ENCODE measurements at regions not wholly inside any gene's neighbourhood (a gene's known extent, or its start where the extent isn't known, plus 50 kb on each side); places are given as distances from the start of the nearest gene placed in this dataset.

DNA sequence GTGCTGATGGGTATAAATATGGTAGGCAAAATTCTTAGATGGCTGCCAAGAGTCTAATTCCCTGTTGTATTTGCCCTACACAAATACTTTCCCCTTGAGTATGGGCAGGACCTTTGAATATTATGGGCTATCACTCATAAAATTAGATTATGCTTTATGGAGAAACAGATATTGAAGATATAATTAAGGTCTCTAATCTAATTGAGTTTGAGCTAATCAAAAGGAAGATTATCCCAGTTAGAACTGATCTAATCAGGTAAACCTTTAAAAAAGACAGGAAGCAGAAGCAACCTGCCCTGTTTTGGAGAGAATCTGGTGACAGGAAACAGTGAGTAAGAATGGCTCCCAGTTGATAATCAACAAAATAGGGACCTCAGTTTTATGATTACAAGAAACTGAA lies 609.0 kb upstream of the PRMT6 start:
- FAIRE-seq (no peak), DNase-seq (ENCODE audit: low spot score in 2 of 2) (no peak)

DNA sequence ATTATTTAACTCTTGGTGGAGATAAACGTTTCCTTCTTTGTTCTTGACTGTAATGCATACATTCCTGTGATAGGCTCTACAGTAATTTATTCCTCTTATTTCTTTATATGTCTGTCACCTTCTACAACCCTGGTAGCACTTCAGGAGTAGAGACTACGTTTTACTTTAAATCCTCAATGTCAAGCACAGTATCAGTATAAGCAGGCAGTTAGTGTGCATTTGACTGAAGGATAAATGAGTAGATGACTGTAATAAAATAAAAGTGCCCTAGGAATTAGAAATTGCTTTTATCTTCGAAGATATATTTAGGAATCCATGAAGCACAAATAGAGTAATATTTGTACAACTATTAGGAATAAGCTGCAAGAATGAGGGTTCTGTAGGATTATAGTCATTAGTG lies 599.6 kb upstream of the PRMT6 start:
- FAIRE-seq, result no peak

DNA sequence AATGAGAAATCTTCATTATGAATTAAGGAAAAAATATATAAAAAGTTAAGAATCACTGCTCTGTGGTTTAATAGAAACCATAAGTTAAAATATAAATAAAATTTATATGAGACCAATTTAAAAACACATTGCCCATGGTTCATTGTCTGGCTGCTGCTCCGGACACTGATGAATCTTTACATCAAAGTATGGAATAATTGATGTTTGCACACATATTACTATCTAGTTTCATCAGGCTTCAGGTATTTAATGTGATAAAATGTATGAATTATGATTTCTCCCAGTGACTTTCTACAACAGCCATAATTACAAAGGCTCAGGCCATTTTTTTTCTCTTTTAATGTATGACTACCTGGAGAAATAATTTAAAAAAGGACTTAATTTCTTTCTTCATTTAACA lies 599.1 kb upstream of the PRMT6 start:
- no peak for FAIRE-seq
- no peak for DNase-seq (ENCODE audit: low spot score in 2 of 2)

More for the DNA sequence above, 599.6 kb upstream of the PRMT6 start:
- no peak for DNase-seq (ENCODE audit: low spot score in 2 of 2)

DNA sequence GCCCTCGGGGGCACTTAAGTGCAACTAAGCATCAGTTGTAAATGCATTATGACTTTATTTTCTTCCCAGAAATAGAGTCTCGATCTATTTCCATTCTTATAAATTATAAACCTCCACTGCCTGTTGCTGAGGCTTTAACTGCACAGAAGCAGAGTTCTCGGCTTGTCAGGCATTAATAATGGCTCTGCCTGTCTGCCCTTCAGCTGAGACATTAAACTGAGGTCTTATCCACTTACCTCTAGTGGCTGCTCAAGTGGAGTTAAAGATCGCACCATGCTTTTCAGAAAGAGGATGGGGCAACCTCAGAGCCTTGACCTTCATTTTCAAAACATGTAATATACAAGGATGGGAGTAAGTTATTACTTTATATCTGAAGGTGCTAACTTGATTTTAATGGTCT lies 597.6 kb upstream of the PRMT6 start:
- DNase-seq (ENCODE audit: low spot score in 2 of 2) (no peak), FAIRE-seq (no peak)

DNA sequence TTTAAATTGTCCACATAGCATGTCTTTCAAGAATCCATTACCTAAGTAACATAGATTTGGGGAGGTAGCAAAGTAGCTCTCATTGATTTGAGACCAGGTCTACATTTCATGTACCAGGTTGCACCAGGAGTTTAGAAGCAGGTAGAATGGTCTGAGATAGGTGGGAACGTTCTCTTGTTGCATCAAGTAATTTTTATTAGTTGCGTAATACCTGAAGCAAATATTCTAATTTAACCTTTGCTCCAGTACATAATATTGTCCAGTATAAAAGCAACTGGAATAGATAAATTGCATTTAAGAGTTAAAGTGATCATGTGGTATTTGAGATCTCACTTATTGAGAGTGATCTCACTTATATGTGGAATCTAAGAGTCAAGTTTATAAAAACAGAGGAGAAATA lies 597.1 kb upstream of the PRMT6 start:
- FAIRE-seq (no peak), DNase-seq (ENCODE audit: low spot score in 2 of 2) (no peak)

DNA sequence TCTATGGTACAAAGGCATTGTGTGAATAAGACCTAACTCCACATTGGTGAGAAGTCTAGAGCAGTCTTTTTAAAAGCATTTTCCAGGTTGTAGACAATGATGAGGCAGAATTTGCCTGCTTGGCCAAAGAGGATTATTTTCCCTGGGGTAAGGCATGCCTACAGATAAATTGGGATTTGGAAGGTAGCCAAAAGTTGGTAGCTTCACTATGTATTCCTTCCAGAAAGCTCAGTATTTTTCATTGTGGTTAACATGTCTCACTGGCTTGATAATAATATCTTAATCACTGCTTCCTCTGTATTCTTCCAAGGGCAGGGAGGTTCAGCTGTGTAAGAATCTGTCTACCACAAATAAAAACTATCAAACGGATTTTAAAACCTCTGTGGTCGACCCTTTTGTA lies 590.8 kb upstream of the PRMT6 start:
- DNase-seq (ENCODE audit: low spot score in 2 of 2), result no peak
- FAIRE-seq, result no peak

DNA sequence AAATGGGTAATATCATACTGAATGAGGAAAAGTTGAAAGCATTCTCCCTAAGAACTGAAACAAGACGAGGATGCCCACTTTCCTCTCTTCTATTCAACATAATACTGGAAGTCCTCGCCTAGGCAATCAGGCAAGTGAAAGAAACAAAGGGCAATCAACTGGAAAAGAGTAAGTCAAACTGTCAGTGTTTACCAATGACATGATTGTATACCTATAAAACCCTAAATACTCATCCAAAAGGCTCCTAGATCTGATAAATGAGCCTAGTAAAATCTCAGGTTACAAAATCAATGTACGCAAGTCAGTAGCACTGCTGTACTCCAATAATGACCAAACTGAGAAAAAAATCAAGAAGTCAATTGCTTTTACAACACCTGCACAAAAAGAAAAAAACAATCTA lies 575.8 kb upstream of the PRMT6 start:
- DNase-seq (ENCODE audit: low spot score in 2 of 2) (no peak), FAIRE-seq (no peak)

DNA sequence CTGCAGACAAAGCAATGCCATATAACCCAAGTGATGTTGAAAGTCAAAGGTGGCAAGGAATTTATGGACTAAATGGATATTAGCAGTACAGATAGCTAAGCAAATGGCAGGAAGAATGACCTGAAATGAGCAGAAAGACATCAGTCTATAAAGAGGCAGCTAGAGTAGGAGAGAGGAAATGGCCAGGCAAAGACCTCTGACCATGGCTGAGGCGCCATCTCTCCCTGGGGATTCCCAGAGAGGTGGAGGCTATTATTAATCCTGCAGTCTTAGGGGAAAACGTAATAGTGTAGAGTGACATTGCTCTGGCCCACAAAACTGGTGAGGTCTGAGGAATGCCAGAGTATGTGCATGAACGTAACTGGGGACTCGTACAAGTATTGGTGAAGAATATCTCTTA lies 563.6 kb upstream of the PRMT6 start:
- no peak for DNase-seq (ENCODE audit: low spot score in 2 of 2)
- FAIRE-seq, result no peak

DNA sequence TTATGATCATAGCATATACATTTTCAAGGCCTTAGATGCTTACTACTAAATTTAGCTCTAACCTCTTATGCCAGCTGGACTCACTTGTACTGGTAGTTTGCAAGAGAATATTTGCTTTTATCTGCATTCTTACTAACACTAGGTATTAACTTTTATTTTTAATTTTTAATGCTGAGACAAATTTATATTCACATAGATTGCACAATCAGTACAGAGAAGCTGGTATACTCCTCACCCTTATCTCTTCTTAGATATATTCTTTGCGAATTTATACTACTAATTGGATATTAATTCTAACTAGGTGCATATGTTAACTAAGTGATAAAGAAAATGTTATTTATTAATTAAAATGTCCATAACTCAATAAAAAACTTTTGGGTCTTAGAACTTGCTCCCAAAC lies 561.8 kb upstream of the PRMT6 start:
- FAIRE-seq (no peak), DNase-seq (ENCODE audit: low spot score in 2 of 2) (no peak)

DNA sequence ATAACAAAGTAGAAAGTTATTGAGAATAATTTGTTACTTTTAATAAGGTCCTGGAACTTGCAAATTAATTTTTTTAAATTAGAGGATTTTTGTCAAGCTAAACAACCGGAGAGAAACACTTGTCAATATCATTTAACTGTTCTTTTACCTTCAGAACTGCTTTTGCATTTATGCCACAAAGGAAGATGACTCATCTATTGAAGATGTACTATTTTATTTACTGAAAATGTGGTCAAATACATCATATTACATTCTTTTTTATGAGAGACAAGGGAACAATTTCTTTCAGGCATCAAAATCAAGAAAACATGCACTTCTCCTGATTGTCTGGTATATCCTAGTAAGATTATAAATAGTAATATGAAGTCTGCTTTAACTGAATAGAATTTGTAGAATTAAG lies 558.2 kb upstream of the PRMT6 start:
- FAIRE-seq (no peak), DNase-seq (ENCODE audit: low spot score in 2 of 2) (no peak)

DNA sequence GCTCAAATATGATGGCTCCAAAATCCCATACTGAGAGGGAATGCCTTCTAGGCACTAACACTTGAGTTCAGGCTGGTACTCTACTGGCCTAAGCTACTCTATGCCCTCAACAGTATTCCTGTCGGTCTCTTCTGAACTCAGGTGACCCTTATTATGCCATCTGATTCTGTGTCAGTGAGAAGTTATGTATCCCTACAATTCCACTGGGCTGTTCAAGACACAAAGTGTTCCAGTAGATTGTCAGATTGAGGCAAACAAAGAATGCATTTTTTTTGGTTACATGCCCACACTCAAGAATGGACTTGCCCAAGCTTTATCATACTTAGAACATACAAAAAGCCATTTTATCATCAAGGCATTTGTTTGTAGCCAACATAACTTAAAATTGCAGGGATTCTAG lies 553.8 kb upstream of the PRMT6 start:
- DNase-seq (ENCODE audit: low spot score in 2 of 2) (no peak), FAIRE-seq (no peak)

DNA sequence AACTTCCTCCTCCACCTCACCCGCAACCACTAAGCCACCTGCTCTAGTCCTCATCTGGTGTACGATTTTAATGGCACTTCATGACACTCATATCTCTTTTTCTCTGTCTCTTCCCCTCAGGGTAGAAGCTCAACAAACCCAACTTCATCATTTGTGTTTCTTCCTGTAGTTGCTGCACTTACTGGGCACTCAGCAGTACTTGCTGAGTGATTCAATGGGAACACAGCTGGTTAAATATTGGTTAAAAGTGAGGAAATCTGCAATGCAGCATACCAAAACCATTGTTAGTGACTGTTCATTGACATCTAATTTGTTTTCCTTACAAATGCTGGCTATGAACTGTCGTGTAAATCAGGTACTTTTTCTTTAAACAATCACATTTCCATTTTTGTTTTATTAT lies 541.1 kb upstream of the PRMT6 start:
- FAIRE-seq (no peak), DNase-seq (ENCODE audit: low spot score in 2 of 2) (no peak)

DNA sequence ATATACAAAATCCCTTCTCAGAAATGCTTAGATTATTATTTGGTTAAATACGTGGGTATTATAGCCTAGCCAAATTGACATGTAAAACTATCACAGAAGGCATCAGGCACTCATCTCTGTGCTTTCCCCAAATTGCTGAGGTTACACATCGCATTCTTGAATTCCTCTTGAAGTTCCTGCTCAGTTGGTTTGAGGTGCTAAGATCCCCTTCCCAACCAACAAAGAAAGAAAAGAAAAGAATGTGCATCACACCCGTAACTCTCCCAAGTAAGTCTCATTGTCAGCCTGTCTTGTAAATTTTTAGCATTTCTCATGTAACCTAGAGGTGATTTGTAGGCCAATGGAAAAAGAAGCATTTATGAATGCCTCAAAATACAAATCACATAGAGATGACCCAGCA lies 539.2 kb upstream of the PRMT6 start:
- DNase-seq (ENCODE audit: low spot score in 2 of 2), result no peak
- no peak for FAIRE-seq

DNA sequence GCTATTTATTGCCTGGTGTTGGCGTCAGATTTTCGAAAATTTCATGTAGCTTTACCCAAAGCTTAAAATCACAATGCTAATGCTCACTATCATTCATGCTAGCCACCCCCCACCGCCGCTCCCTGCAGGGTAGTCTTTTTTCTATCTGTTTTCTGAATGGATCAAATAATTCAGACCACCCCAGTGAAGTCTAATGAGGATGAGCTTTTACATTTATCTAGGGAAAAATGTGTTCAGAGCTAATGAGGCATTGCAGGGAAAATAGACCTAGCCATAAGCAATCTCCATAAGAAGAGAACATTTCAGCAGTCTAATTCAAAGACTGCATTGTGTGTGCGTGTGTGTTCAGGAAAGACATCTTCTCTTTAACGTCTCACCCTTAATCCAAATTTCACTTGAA lies 533.0 kb upstream of the PRMT6 start:
- no peak for FAIRE-seq
- DNase-seq (ENCODE audit: low spot score in 2 of 2), result no peak

DNA sequence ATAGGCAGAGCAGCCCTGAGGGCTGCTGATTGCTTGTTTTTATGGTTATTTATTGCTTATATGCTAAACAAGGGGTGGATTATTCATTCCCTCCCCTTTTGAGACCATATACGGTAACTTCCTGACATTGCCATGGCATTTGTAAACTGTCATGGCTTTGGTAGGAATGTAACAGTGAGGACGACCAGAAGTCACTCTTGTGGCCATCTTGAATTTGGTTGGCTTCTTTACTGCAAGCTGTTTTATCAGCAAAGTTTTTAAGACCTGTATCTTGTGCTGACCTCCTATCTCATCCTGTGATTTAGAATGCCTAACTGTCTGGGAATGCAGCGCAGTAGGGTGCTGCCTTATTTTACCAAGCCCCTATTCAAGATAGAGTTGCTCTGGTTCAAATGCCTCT lies 531.8 kb upstream of the PRMT6 start:
- DNase-seq (ENCODE audit: low spot score in 2 of 2) (no peak), FAIRE-seq (no peak)

DNA sequence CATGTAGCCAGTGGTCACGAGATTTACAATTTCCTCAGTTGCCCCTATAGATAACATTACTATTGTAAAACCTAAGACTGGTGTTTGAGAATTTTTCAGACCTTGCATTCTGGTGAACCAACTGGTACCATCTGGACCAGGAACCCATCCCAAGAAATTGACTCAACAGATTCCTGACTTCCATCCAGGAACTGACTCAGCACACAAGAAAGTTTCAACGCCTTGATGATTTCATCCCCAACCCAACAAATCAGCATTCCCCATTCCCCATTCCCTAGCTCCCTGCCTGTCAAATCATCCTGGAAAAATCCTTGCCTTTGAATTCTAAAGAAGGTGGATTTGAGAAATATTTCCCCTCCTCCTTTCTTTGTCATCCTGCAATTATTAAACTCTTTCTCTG lies 529.8 kb upstream of the PRMT6 start:
- FAIRE-seq, result no peak
- no peak for DNase-seq (ENCODE audit: low spot score in 2 of 2)

DNA sequence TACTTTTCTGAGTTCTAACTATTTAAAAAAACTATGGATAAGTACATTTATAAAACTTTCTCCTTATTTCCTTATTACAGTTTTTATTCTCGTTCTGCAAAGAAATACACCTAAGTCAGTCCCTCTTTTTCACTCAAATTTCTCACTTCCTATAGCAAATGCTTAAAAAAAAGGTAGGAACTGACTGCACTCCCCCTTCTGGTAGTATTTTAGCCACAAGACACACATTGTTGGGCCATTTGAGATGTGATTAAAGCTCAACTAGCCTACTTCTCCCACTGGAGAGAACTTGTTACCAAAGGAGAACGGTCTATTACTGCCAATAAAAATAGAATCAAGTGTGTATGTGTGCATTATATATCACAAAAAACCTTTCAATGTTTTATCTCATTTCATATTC lies 521.9 kb upstream of the PRMT6 start:
- DNase-seq (ENCODE audit: low spot score in 2 of 2) (no peak), FAIRE-seq (no peak)

DNA sequence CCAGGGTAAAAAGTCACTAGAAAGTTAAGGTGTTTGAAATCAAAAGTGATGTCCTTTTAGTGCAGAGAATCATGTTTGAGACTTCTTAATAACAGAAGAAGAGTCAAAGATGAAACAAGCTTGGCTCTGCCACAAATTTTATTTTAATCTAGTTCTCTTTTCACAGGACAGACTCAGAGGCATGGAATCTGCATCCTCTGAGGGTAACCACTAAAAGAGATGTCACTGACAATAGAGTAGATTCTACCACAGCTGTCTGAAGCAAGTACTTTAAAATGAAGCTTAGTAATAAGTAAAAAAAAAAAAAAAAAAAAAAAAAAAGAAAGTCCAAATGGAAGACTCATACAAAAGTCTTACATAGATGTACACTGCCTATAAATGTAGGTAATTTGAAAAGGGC lies 519.7 kb upstream of the PRMT6 start:
- DNase-seq (ENCODE audit: low spot score in 2 of 2) (no peak), FAIRE-seq (no peak)

DNA sequence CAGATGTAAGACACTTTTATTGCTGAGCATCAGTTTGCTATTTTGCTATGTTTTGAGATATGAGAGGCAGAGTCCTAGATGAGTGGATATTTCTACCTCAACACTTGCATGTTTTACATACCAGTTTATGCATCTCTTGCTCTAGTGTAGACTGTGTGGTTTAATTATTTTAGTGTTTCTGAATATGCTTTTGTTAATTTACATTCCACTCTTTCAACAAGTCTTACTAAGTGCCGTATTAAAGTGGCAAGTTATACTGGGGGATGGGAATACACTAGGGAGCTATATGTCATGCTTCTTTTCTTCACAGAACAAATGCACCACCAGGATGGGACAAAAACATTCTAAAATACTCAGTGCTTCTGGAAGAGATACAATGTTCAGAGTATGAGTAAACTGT lies 507.7 kb upstream of the PRMT6 start:
- DNase-seq (ENCODE audit: low spot score in 2 of 2) (no peak), FAIRE-seq (no peak)

DNA sequence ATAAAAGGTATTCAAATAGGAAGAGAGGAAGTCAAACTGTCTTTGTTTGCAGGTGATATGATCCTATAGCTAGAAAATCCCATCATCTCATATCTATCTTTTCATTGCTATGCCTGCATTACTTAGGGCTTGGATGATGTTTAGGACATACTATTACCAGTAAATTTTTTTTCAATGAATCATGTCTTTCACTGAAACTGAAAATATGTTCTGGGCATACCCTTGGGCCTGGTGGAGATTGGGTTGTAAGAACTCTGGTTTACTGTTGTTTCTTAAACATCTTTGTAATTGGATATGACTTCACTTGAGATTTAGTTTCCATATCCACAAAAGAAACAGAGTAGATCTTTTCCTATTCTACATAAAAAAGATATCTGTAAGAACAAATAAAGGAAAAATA lies 502.2 kb upstream of the PRMT6 start:
- FAIRE-seq (no peak), DNase-seq (ENCODE audit: low spot score in 2 of 2) (no peak)

DNA sequence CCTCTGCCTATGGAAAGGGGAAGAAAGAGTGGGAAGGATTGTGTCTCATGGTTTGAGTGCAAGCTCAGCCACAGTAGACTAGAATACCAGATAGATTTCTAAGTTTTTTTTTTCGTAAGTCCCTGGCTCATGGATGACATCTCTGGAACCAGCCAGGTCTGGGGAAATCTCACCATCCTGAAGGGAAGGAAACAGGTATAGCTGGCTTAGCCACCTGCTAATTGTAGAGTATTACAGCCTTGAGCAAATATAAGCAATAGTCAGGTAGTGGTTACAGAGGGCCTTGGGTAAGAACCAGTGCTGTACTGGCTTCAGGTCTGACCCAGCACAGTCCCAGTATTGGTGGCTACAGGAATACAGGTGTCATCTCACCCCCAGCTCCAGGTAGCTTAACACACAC lies 500.9 kb upstream of the PRMT6 start:
- FAIRE-seq, result no peak

DNA sequence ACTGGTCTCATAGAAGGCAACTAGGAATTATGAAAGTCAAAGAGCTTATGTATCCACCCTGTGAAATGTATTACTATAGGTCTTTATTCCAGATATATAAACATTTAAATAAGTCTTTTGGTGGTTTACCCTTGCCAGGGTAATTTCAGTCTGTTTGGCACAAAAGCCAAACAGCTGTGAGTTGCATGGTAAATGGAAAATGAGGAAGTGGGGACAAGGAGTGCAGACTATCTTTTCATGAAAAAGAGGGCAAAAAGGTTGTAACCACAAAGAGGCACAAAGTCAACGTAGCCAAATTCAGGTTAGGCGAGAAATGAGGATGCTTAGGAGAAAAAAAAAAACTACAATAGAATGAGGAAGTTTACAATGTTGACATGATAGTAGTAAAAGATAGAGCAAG lies 492.3 kb upstream of the PRMT6 start:
- DNase-seq (ENCODE audit: low spot score in 2 of 2), result no peak
- FAIRE-seq, result no peak

More for the DNA sequence above, 500.9 kb upstream of the PRMT6 start:
- no peak for DNase-seq (ENCODE audit: low spot score in 2 of 2)

DNA sequence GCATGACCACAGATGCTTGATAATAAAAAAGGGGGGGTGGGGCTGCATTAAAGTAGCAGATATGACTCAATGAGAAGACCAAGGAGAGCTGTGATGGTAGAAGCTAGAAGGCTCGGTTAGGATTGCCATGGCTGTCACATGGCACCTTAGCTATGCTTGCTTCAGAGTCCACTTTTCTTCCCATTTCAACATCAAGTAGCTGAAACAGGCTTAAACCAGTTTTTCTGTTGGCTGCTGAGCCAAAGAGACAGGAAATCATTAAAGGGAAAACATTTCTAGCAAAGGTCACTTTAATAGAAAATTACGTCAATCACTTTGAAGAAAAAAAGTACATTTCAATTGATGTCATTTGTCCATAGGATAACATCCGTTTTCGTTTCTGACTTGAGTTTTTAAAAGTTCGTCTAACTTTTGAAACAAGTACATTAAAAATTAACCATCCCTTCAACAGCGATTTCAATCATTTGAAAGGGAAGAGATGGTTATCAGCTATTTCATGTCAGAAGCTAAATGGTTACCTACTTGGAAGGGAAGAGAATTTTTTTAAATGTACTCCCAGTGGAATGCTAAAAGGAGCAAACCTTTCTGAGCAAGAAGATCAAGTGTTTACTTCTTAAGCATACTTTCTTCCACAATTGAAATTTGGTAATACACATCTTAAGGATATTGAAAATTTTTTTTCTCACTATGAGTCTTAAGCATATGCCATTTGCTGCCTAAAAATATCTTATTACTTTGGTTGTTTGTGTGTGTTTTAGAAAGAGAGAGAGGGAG lies 488.1 kb upstream of the PRMT6 start:
- no peak for DNase-seq (ENCODE audit: low spot score in 2 of 2)

More for the DNA sequence above, 488.1 kb upstream of the PRMT6 start:
- FAIRE-seq, result no peak
